Epithelial cell of proximal tubule (primary cell): ENCODE measurements at regions not wholly inside any gene's neighbourhood (a gene's known extent, or its start where the extent isn't known, plus 50 kb on each side); places are given as distances from the start of the nearest gene placed in this dataset.

ENCODE experiments used
- DNase-seq: peaks from one replicate; pipeline ENCODE4 v3.0.0-alpha.2; 2011; ENCODE audit warnings: low read depth
- H3K4me3 ChIP-seq: 2 replicates; pipeline ENCODE4 v1.5.1; 2011; ENCODE audit warnings: low read depth, mild to moderate bottlenecking, low read length
- CTCF ChIP-seq: conservative IDR thresholded peaks from 2 replicates; pipeline ENCODE4 v1.5.1; 2012; ENCODE audit warnings: low read depth, mild to moderate bottlenecking, low read length

GRCh38 chrX:15163131-15163530 is 106.8 kb downstream of the ASB9 start:
- no peak for DNase-seq
- no peak for TF ChIP-seq CTCF
- H3K4me3 ChIP-seq: no peak overlapping the region

GRCh38 chrX:15160558-15161095 is 109.3 kb downstream of the ASB9 start:
- peak; percentile 13 for DNase-seq
- no peak overlapping the region for H3K4me3 ChIP-seq
- TF ChIP-seq CTCF: no peak

- no peak for TF ChIP-seq CTCF
- no peak for DNase-seq
Observed at GRCh38 chrX:15158736-15159406, 111.0 kb downstream of the ASB9 start.

GRCh38 chrX:15158350-15158735 is 111.5 kb downstream of the ASB9 start:
- TF ChIP-seq CTCF: no peak

More at GRCh38 chrX:15158736-15159406, 111.0 kb downstream of the ASB9 start:
- H3K4me3 ChIP-seq: no peak overlapping the region

GRCh38 chrX:15157624-15158023 is 112.3 kb downstream of the ASB9 start:
- no peak for DNase-seq
- no peak for TF ChIP-seq CTCF
- no peak overlapping the region for H3K4me3 ChIP-seq

More at GRCh38 chrX:15158350-15158735, 111.5 kb downstream of the ASB9 start:
- DNase-seq: no peak
- H3K4me3 ChIP-seq: no peak overlapping the region

GRCh38 chrX:15151267-15152186 is 118.4 kb downstream of the ASB9 start:
- DNase-seq: no peak

More at GRCh38 chrX:15151267-15152186, 118.4 kb downstream of the ASB9 start:
- no peak overlapping the region for H3K4me3 ChIP-seq
- no peak for TF ChIP-seq CTCF
